ENCODE measurements at regions not wholly inside any gene's neighbourhood (a gene's known extent, or its start where the extent isn't known, plus 50 kb on each side); places are given as distances from the start of the nearest gene placed in this dataset.

- no peak for TF ChIP-seq CTCF (IDR thresholded peaks at IDR 0.05)
- TF ChIP-seq POLR2A (IDR thresholded peaks at IDR 0.05), result no peak
Observed at GRCh38 chr20:39547546-39548408, 585.6 kb downstream of the DHX35 start.

Data from body of pancreas (tissue), 4 donors.